ENCODE measurements at regions not wholly inside any gene's neighbourhood (a gene's known extent, or its start where the extent isn't known, plus 50 kb on each side); places are given as distances from the start of the nearest gene placed in this dataset.

DNA sequence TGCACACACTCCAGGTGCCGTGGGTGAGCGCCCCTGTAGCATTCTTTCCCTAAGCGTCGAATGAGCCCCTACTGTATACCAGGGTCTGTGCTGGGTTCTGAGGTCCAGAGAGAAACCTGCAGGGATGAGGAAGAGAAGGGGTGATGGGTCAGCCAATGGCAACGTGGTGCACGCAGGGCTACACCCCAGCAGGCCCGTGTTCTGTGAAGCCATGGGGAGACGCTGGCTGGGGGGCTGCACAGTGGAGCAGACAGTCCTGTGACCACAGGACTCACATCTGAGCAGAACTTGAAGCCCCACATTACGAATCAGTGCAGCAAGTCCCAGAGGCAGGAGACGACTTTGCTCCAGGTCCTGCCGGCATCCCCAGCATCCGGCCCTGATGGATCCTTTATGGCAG lies 1481.4 kb downstream of the BRD1 start:
- H3K27ac ChIP-seq = no peak overlapping the region
- TF ChIP-seq, protein P1, sequence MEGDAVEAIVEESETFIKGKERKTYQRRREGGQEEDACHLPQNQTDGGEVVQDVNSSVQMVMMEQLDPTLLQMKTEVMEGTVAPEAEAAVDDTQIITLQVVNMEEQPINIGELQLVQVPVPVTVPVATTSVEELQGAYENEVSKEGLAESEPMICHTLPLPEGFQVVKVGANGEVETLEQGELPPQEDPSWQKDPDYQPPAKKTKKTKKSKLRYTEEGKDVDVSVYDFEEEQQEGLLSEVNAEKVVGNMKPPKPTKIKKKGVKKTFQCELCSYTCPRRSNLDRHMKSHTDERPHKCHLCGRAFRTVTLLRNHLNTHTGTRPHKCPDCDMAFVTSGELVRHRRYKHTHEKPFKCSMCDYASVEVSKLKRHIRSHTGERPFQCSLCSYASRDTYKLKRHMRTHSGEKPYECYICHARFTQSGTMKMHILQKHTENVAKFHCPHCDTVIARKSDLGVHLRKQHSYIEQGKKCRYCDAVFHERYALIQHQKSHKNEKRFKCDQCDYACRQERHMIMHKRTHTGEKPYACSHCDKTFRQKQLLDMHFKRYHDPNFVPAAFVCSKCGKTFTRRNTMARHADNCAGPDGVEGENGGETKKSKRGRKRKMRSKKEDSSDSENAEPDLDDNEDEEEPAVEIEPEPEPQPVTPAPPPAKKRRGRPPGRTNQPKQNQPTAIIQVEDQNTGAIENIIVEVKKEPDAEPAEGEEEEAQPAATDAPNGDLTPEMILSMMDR (conservative IDR thresholded peaks at IDR 0.05) = no peak

DNA sequence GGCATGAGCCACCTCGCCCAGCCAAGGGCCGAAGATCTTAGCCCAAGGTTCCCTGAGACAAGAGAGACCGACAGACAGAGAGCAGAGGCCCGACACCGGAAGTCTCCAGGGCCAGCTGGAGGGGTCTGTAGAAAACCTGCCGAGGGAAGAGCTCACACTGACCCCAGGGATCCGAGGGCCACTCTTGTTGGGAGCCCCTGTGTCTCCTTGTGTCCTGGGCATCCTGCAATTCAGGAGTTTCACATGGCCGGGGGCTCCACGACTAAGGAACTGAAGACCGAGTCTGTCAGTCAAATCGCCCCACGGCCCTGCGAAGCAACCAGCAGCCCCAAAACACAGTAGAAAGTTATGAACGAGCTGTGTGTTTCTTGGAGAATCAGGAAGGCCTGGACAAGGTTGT lies 1482.0 kb downstream of the BRD1 start:
- TF ChIP-seq, protein P1 (conservative IDR thresholded peaks at IDR 0.05) = no peak
- no peak overlapping the region for H3K27ac ChIP-seq

DNA sequence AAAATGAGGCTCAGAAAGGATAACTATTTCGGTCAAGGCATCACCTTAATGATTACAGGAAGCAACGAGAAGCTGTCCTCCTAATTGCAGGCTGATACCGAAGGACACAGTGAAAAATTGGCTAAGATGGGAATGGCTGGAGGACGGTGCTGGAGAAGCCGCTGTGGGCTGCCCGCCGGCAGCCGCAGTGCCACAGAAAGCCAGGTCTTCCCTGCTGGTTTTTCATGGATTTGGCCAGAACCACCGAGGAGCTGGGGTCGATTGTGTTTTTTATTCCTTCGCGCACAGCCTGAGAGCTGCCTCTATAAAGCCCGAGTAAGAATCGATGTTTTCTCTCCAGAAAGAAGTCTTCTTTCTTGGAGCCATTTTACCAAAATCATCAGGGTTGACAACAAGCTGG lies 1484.2 kb downstream of the BRD1 start:
- no peak overlapping the region for H3K27ac ChIP-seq
- TF ChIP-seq, protein P1 (conservative IDR thresholded peaks at IDR 0.05) = no peak

DNA sequence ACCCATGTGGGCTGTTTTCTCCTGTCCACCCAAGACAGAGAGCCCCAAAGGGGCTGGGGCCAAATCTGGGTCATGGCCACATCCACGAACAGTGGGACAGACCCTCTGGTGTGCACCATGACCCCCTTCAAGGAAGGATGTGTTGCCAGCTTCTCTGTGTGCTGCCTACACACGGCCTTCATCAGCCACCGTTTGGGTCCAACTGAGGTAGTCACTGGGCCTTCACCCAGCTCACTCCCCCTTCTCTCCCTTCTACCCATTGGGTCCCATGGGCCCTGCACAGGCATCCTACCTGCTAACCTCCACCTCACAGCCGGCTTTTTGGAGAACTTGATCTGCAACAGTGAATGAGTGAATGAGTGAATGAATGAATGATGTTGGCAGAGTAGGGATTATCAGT lies 1484.9 kb downstream of the BRD1 start:
- TF ChIP-seq, protein P1 (conservative IDR thresholded peaks at IDR 0.05) = no peak
- no peak overlapping the region for H3K27ac ChIP-seq

DNA sequence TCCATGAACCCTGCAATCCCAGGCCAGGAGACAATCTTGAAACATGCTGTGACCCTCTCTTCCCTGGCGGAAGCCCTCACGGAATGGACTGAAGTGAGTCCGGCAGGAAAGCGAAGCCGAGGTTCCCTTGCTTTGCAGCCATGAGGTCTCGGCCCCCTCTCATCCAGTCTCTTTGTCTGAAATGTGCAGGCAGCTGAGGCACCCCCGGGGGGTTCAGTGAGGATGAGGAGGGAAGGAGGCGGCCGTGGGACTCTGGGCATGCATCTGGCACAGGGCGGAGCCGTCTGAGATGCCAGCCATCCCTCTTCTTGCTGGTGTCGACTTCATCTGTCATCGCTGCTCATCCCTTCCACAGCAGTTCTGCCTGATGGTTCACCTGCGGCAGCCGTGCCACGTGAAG lies 1485.7 kb downstream of the BRD1 start:
- no peak overlapping the region for H3K27ac ChIP-seq
- TF ChIP-seq, protein P1 (conservative IDR thresholded peaks at IDR 0.05) = no peak

DNA sequence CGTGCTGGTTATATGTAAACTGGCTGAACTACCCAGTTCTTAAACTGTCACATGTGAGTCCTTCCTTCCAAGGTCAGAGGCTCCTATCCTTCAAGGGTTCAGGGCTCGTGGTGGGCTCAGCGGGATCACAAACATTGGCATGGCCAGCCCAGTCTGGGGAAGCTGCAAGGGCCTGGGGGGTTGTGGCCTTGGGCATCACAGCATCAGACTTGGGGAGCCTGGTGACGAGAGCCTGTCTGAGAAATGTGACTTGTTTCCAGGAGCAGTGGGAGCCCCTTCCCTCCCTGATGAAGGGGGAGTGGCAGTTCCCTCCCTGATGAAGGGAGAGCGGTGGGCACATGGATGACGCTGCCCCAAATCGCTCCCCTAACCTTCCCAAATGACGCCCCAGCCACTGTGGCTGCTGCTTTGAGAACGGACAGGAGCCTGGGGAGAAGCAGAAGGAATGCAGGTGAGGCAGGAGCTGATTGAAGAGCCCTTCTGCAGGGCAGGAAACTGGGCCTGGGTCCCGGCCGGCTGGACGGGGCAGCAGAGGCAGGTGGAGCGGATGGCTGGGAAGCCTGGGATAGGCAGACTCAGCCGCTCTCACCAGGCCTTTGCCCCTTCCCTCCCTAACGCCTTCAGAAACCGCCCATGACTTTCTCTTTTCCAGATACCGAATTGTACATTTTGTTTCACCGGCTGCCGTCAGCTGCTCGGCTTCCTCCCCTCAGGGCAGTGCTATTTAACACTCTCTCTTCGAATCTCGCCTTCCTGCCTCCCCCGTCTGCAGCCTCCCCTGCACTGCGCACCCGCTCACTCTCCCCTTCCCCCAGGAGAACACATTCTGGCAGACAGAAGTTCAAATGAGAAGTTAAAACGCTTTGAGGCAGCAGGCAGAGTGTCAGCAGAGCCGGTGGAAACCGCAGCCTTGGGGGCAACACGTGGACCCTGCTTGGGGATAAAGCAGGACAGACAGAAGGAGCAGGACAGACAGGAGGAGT lies 1486.7 kb downstream of the BRD1 start:
- H3K27ac ChIP-seq = no peak overlapping the region
- TF ChIP-seq, protein P1 (conservative IDR thresholded peaks at IDR 0.05) = no peak

DNA sequence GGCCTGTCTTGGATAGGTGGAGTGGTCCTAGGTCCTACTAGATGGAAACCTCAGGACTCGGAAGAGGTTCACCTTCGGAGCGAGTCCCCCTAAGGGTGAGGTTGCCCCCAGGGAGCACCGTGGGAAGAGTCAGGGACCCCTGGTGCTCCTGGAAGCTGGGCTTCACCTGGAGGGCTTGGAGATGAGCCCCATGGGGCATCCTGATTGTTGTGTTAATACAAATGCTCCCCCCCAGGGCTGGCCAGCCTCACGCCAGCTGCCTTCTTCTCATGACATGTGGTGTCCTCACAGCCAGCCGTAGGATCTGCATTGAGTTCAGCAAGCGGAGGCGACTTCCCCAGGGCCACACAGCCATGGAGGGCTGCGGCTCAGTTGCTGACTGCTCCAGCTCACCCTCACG lies 1487.5 kb downstream of the BRD1 start:
- TF ChIP-seq, protein P1 (conservative IDR thresholded peaks at IDR 0.05) = no peak
- H3K27ac ChIP-seq = no peak overlapping the region

Data from VCaP (cell line).